Upper lobe of right lung (tissue), 1 donor: ENCODE measurements at regions not wholly inside any gene's neighbourhood (a gene's known extent, or its start where the extent isn't known, plus 50 kb on each side); places are given as distances from the start of the nearest gene placed in this dataset.

Source experiments
- ATAC-seq: fragments of 200-7000 bp; cut with Tn5 transposase; one replicate; pipeline ENCODE4 v1.9.1; 2020; ENCODE audit warnings: mild to moderate bottlenecking, moderate library complexity
- DNase-seq: peaks from one replicate; pipeline ENCODE4 v3.0.0-alpha.2; 2020
- H3K27ac ChIP-seq: fragments of 200-600 bp; one replicate; pipeline ENCODE4 v1.8.0; 2022
- H3K27me3 ChIP-seq: fragments of 200-600 bp; one replicate; pipeline ENCODE4 v1.8.0; 2022; ENCODE audit warnings: mild to moderate bottlenecking
- H3K36me3 ChIP-seq: fragments of 200-600 bp; one replicate; pipeline ENCODE4 v1.8.0; 2022
- H3K4me1 ChIP-seq: fragments of 200-600 bp; one replicate; pipeline ENCODE4 v1.8.0; 2022
- H3K4me3 ChIP-seq: fragments of 200-600 bp; one replicate; pipeline ENCODE4 v1.8.0; 2022; ENCODE audit warnings: mild to moderate bottlenecking
- H3K9me3 ChIP-seq: fragments of 200-600 bp; one replicate; pipeline ENCODE4 v1.8.0; 2022
- CTCF ChIP-seq: fragments of 200-600 bp; IDR thresholded peaks from one replicate; pipeline ENCODE4 v1.8.0; 2022; ENCODE audit warnings: antibody characterized with exemption
- intact Hi-C: fragments of 100-400 bp; cut with DNase I; formaldehyde crosslinking; loops from one replicate; pipeline ENCODE4 v1.11.0; 2022
- donor health status: DM: no; HTN: yes; CAD: no; lungs with severe emphysema.

GRCh38 chr18:59087391-59087790 lies 52.3 kb upstream of the SEC11C start:
- DNase-seq (no peak), ATAC-seq (no peak)
- Histone ChIP-seq H3K27ac (no peak overlapping the region), H3K36me3 (no peaks in the 10 kb centered on the region), H3K27me3 (peaks cover 9% of the 10 kb centered on the region), H3K9me3 (no peaks in the 10 kb centered on the region), H3K4me1 (no peaks in the 10 kb centered on the region), H3K4me3 (no peak overlapping the region)
- TF ChIP-seq CTCF: no peak
- intact Hi-C loops: no loop called here
